ENCODE measurements at regions not wholly inside any gene's neighbourhood (a gene's known extent, or its start where the extent isn't known, plus 50 kb on each side); places are given as distances from the start of the nearest gene placed in this dataset.

DNA sequence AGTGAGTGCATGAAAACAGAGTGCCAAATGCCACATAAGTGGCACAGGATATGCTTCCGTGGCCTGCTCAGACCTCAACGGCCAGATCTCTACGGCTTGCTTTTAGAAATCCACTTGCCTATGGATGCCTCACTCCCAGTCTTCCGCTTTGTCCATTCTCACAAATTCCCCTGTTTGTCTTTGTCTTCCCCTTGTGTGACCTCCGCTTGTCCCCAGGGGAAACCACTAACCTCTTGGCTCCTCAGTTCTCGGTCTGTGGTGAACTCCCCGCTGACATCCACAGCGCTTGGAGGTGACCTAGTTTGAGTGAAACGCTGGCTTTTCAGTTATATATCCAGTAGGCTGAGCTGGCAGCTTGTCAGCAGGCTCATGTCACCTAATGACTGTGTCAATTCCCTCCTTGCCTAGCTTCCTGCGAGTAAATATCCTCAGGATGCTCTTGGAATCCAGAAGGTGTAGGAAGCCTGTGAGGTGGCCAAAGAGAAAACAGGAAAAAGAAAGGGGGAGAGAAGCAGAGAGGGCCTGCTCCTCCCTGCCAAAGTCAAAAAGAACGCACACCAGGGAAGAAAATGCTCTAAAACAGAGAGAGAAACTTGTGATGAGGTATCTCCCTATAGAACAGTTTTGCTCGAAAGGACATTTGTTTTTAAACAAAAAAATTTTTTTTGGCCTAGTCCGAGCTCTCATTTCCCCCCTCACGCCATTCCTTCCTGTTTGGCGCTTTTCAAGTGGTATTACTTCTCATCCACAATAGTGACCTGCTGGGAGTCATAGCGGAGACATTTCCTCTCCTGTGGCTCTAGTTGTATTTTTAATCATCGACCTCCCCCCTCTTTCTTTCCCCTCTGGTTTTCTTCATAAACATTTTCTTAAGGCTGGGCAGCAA lies 101.6 kb upstream of the SPRY4 start:
- TF ChIP-seq, protein P1, sequence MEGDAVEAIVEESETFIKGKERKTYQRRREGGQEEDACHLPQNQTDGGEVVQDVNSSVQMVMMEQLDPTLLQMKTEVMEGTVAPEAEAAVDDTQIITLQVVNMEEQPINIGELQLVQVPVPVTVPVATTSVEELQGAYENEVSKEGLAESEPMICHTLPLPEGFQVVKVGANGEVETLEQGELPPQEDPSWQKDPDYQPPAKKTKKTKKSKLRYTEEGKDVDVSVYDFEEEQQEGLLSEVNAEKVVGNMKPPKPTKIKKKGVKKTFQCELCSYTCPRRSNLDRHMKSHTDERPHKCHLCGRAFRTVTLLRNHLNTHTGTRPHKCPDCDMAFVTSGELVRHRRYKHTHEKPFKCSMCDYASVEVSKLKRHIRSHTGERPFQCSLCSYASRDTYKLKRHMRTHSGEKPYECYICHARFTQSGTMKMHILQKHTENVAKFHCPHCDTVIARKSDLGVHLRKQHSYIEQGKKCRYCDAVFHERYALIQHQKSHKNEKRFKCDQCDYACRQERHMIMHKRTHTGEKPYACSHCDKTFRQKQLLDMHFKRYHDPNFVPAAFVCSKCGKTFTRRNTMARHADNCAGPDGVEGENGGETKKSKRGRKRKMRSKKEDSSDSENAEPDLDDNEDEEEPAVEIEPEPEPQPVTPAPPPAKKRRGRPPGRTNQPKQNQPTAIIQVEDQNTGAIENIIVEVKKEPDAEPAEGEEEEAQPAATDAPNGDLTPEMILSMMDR (conservative IDR thresholded peaks at IDR 0.05; ENCODE audit: low read depth in 2 of 2): no peak
- TF ChIP-seq JUNB (IDR thresholded peaks at IDR 0.05; ENCODE audit: unreplicated experiment) (no peak), ZNF331 (CRISPR knock-in tag; IDR thresholded peaks at IDR 0.05; ENCODE audit: low read depth) (no peak), EZH2 (IDR thresholded peaks at IDR 0.05; ENCODE audit: low read depth, unreplicated experiment) (no peak), POLR2AphosphoS5 (IDR thresholded peaks at IDR 0.05; ENCODE audit: low read depth) (no peak), EZH2phosphoT487 (IDR thresholded peaks at IDR 0.05; ENCODE audit: unreplicated experiment) (no peak), ZNF114 (CRISPR knock-in tag; IDR thresholded peaks at IDR 0.05) (no peak), NANOG (IDR thresholded peaks at IDR 0.05; ENCODE audit: borderline replicate concordance) (peak; percentile 23; the same call in 1 of the 2 replicates)
- TF ChIP-seq, protein P2, sequence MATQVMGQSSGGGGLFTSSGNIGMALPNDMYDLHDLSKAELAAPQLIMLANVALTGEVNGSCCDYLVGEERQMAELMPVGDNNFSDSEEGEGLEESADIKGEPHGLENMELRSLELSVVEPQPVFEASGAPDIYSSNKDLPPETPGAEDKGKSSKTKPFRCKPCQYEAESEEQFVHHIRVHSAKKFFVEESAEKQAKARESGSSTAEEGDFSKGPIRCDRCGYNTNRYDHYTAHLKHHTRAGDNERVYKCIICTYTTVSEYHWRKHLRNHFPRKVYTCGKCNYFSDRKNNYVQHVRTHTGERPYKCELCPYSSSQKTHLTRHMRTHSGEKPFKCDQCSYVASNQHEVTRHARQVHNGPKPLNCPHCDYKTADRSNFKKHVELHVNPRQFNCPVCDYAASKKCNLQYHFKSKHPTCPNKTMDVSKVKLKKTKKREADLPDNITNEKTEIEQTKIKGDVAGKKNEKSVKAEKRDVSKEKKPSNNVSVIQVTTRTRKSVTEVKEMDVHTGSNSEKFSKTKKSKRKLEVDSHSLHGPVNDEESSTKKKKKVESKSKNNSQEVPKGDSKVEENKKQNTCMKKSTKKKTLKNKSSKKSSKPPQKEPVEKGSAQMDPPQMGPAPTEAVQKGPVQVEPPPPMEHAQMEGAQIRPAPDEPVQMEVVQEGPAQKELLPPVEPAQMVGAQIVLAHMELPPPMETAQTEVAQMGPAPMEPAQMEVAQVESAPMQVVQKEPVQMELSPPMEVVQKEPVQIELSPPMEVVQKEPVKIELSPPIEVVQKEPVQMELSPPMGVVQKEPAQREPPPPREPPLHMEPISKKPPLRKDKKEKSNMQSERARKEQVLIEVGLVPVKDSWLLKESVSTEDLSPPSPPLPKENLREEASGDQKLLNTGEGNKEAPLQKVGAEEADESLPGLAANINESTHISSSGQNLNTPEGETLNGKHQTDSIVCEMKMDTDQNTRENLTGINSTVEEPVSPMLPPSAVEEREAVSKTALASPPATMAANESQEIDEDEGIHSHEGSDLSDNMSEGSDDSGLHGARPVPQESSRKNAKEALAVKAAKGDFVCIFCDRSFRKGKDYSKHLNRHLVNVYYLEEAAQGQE (IDR thresholded peaks at IDR 0.05; ENCODE audit: unreplicated experiment): no peak
